T-helper 2 cell (primary cell): ENCODE measurements at regions not wholly inside any gene's neighbourhood (a gene's known extent, or its start where the extent isn't known, plus 50 kb on each side); places are given as distances from the start of the nearest gene placed in this dataset.

Source experiments
- DNase-seq, 5 experiments: peaks; one replicate each; pipeline versions ENCODE4 v3.0.0 to v3.0.0-alpha.2; 2012 to 2022

DNA sequence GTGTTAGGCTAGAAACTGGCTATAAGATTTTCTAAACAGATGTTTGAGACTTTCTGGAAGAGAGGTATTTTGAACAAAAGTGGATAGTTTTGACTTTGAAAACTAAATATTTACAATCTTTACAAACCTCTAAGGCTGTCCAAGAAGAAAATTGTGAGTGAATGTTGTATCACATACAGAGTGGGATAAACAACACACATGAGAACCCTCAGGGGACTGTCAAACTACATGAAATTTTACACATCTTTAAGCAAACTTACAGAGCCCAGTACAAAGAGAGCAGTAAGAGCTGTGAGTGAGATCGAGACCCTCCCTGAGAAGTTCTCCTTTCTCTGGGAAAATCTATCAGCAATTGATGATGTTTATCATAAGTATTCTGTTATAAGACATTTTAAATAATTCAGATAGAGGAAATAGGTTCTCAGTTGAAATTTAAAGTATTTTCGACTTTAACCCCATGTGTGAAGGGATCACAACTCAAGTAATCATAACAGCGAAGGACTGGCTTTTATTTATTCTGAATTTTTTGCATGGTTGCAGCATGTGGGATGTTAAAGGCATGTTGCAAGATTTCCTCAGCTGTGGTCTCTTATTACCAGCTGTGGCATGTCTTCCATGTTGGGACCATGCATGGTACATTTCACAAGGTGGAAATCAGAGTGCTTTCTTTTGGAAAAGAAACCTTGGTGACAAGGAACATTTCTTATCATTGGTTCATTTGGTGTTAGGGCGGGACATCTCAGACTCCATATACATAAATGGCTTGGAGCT lies 264.0 kb upstream of the PRICKLE1 start:
- no peak for DNase-seq

DNA sequence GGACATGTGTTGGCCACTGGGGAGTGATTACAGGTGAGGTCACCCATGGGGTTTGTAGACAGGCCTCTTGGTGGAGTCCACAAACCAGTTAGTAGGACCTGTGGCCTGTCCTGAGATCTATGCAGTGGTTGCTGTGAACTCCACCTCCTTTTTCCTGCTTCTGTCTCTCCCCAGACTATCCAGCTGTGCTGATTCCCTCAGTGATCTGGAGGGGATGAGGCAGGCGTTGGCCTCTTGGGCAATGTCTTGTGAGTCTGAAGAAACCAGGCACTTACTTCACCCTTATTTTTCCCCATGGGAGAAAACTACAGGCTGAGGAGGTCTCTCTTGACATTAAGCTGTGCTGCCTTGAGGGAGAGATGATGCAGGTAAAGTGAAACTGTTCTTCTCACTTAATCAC lies 257.2 kb upstream of the PRICKLE1 start:
- no peak for DNase-seq

DNA sequence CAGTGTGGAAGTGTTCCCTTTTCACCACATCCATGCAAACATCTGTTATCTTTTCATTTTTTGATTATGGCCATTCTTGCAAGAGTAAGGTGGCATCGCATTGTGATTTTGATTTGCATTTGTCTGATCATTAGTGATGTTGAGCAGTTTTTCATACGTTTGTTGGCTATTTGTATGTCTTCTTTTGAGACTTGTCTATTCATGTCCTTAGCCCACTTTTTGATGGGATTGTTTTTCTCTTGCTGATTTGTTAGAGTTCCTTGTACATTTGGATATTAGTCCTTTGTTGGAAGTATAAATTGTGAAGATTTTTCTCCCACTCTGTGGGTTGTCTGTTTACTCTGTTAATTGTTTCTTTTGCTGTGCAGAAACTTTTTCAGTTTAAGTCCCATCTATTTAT lies 244.5 kb upstream of the PRICKLE1 start:
- DNase-seq, result no peak

DNA sequence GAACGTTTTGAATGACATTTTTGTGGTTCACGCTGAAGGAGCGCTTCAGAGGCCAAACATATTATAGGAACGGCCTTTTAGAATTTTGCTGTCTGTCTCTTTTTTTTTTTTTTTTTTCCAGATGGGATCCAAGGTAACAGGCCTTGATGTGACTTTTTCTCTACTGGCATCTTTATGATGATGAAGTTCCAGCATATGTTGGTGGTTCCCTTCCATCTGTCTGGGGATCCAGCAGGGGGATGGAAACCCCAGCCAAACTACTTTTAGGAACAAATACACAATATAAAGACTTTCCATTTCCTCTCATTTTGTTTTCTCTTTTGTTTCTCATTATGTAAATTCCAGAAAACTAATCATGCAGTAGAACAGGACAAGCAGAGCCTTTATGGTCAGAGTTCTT lies 239.3 kb upstream of the PRICKLE1 start:
- DNase-seq, result no peak

DNA sequence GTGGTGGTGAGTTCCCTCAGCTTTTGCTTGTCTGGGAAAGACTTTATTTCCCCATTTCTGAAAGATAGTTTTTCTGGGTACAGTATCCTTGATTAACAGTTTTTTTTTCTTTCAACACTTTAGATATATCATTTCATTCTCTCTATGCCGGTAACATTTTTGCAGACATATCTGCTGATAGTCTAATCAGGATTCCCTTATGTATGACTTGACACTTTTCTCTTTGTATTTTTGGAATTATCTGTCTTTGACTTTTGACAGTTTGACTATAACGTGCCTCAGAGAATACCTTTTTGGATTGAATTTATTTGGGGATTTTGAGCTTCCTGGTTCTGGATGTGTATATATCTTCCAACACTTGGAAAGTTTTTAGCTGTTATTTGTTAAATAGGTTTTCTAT lies 234.8 kb upstream of the PRICKLE1 start:
- no peak for DNase-seq

DNA sequence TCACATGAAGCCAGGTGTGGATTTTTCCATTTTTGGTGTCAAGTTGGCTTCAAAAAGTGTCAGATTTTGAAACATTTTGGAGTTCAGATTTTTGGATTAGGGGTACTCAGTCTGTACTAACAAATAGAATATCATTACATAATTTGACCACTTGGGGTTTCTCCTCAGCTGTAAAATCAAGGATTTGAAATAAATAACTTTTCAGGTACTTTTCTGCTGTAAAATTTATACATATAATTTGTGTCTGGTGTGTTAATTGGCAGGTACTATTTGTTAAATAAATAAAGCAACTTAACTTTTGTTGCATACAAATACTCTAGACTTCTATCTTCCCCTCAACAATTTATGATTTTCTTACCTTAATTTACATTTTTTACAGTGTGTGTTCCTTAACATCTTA lies 234.1 kb upstream of the PRICKLE1 start:
- DNase-seq, result no peak

DNA sequence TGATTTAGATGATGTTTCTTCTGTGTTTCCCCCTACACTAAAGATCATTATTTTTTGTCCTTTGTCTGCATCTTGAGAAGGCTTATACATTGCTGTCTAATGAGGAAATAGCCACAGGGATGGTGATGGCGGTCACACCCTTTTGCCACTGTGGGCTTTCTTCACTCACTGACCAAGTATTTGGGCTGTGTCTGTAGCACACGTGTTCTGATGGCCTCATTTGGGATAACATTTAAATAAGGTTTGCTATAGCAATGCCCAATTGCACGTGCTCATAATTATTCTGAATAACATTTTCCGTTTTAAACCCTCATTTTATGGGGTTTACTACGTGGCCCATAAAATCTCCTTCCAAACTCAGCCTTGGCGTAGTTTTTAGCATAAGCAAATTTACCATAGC lies 230.3 kb upstream of the PRICKLE1 start:
- DNase-seq, result no peak

DNA sequence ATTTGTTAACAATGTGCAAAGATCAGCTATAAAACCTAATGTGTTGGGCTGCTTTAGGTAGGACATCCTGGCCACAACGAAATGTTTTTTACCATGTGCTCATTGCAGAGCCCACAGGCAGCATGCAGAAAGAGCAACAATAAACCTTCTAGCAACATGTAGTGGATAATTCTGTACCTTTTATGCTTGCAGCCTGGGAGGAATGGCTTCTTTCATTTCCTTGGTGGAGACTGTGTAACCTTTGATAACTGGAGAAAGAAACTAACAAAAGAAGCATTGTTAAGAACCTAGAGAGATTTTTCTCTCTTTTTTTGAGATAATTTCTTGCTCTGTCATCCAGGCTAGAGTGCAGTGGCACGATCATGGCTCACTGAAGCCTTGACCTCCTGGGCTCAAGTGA lies 225.5 kb upstream of the PRICKLE1 start:
- DNase-seq, result no peak

DNA sequence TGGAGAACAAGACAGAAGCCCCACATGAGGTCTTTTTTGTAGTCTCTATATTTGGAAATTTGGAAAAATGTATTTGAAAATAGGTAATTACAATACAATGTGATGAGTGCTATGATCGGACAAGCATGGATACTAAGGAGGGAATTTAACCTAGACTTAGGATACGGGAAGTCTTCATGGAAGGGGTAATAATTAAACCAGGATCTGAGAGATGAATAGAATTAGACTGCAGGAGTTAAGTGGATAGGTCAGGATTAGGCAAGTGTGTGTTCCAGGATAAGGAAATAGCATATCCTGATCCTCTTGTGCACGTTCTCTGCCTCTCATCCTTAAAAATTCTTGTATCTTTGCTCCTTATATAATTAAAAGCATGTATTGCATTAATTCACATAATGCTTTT lies 223.3 kb upstream of the PRICKLE1 start:
- no peak for DNase-seq

DNA sequence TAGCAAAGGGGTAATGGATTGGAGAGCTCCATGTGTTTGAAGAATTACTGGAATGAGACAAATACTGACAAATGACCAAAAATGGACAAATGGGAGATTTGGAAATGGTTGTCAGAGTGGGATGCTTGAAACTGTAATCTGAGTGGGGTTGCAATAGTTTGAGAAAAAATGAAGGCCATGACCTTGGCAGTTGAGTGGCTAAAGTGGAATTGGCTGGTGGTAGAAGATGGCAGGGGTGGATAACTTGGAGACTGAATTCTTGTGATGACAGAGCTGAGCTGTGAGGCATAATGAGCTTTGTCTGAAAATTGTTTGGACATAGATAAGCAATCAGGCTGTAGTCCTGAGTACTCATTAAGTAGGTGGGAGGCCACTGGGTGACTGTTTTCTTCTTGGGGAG lies 222.5 kb upstream of the PRICKLE1 start:
- no peak for DNase-seq

DNA sequence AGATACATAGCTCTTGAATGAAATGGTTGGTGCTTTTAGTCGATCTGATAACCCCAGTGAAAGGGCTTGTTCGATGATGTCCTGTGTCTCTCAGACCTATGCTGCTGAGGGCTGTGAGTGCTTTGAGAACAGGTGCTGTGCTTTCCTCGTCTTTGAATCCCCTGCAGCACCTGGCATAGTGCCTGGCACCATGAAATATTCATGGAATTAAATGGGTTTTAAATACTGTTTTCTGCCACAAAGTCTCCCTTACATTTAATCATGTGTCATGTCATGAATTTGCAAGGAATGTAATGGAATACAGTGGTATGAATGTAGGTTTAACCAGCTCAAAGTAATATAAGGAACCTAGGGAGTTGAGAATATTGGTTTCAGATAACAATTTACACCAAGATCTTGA lies 220.5 kb upstream of the PRICKLE1 start:
- no peak for DNase-seq

DNA sequence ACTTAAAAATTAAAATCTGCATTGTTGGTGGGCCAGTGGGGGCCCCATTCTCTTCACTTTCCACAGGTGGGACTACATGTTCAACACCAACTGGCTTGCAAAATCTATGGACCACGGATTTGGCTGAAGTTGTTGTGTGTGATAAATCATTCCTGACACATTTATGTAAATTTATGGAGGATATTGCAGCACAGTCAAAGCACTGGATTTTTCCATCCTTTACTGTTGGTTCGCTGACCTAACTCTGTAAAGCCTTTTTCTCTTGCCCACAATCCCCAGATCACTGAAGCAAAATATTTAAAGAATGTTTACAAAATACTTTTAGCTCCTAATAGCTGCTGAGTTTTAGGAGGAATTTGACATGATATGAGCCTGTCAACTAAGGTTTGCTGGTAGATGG lies 219.7 kb upstream of the PRICKLE1 start:
- DNase-seq, result no peak

DNA sequence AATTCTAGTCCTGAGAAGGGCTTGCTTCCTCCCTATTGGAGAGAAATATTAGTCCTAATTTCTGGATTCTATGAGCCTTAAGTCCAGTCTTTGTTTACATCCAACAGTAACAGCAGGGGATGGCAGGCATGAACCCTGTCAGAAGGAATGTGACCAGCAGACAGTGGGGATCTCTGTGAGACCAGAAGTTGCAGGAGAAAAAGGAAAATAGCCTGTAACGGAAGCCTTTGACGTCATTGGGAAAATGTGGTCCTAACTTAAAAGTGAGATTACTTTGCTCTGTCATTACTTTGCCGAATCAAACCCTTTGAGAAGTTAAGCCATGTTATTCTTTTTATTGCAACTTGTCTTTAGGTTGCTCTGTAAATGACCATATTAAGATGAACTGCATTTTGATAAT lies 218.2 kb upstream of the PRICKLE1 start:
- DNase-seq, result no peak

DNA sequence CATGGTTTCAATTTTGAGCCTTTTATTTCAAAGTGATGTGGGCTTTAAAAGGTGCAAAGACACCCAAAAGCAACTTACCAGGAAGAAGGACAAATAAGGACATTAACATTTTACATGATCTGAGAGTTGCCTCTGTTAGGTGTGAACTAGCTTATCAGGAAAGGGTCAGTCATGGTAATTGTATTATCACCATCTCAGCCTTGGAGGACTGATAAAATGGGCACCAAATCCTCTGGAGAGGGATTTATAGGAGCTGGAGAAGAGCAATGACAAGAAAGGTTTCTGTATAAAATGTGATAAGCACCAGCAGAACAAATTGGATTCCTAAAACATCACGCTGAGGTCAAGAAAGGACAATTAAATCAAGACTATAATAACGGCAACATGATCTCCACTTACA lies 217.7 kb upstream of the PRICKLE1 start:
- DNase-seq, result no peak

DNA sequence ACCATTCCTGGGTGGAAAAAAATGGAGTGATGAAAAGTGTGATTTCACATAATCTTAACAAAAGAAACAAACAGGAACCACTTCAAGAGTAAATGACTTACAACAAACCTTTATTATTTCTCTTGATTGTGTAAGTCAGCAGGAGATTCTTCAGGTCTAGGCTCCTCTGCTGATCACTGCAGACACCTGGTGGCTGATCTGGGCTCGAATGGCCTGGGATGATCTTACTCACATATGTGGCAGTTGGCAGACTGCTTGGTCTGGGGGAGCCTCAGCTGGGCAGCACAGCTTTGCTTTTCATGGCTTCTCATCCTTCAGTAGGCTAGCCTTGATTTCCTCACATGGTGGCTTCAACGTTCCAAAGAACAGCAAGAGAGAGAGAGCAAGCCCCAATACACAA lies 215.4 kb upstream of the PRICKLE1 start:
- no peak for DNase-seq

DNA sequence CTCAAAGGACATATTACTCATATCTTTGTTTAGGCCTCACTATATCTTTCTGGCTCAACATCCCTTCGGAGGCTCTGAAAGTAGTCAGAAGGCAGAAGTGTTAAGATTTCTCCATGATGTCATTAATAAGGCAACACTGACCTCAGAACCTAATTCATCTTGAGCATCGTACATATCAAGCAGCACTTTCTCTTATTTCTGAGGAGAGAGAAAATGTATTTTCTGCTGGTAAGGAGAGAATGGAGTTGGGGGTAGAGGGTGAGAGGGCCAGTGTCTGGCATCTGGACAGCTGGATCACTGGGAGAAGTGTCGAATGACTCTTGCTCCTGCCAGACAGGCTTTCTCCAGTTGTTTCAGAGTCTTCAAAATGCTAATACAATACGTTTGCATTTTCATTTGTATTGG lies 213.2 kb upstream of the PRICKLE1 start:
- DNase-seq, result no peak

DNA sequence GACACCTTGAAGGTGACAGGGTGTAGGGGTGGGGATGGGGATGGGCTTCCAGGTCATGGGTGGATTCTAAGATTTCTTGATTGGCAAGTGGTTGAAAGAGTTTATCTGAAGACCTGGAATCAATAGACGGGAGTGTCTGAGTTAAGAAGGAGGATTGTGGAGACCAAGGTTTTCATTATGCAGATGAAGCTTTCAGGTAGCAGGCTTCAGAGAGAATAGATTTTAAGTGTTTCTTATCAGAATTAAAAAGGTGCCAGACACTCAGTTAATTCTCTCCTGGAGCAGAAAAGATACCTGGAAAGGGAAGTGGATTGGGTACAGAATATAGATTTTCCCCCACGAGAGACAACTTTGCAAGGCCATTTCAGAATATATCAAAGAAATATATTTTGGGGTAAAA lies 211.7 kb upstream of the PRICKLE1 start:
- no peak for DNase-seq

DNA sequence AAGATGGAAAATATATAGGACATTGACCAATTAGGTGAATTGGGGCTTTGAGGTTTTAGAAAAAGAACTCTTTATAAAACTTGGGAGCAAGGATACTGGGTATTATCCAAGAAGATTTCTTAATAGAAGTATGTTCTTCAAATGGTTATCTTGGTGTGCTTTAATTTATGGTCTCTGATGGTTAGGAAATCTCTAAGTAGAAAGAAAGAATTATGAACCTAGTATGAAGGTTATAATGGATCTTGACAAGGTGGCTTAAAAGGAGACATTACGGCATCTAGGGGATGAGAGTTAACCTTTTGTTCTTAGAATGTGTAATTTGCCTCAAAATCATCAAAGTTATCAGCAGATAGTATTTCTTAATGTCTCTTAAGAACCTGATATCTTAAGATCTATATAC lies 210.4 kb upstream of the PRICKLE1 start:
- DNase-seq, result no peak

DNA sequence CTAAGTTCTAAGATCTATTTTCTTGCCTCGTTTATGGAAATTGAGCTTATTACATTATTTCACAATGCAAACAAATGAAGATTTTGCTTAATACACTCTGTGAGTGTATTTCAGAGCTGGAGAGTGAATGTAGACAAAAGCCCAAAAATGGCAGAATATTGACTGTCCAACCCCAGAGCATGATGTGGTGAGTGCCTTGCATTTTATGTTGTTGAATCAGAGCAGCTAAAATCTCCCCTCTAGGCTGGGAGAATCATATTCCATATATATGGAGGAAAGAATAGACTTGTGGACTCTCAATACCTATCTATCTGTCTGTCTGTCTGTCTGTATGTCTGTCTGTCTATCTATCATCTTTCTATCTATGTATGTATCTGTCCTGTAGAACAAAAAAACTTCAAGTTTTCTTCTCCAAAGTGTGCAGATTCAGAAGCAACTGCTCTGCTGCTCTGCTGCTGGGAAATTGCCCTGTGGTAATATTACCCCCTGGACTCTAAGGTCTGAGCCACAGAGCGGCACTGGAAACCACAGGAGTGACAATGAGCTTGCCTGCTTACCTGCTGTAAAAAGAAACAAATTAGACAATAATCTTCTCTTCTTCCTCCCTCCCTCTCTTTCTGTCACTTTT lies 209.4 kb upstream of the PRICKLE1 start:
- no peak for DNase-seq

DNA sequence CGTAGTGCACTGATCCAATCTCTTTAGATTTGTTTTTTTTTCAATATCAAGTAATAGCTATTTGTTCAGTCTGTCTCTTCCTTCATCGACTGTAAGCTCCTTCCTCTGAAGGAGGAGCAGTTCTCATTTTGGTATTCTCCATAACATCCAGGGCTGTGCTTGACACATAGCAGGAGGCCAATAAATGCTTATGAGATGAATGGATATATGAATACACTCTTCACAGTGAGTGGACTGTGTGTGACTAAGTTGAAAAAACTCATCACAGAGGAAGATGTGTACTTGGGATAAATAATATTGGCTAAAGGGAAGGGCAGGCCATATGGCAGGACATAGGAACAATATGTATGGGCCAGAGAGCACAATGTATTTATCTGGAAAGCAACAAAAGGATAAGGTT lies 205.3 kb upstream of the PRICKLE1 start:
- DNase-seq, result no peak

DNA sequence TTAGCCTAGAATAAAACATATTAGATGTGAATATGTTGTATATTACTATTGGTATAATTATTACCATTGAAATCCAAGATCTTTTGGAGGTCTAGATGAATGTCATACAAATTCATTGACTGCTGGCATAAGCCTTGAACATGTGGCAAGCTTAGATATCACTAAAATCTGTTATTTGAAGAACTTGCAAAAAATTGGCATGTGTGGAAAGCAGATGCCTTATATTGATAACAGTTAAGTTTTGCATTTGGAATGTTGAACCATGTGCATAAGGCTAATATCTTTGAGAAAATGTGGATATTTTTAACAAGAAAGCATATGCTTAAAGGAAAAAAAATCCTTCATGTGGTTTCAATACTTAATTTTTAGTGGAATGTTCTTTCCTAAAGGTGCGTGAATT lies 203.6 kb upstream of the PRICKLE1 start:
- no peak for DNase-seq

DNA sequence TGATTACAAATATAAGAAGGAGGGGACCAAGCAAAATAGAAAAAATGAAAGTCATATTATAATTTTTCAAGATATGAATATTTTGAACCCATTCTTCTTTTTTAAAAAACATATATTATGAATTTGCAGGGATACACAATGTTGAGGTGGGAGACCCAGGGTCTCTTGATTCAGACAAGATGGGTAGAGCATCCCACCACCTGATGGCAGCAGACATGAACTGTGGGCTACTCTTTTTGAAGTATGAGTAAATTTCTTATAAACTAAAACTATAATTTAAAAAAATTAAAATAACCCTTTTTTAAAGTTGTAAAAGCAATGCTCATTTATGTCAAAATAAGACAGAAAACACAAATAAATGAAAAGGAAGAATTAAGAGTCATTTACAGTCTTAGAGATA lies 202.7 kb upstream of the PRICKLE1 start:
- DNase-seq, result no peak

DNA sequence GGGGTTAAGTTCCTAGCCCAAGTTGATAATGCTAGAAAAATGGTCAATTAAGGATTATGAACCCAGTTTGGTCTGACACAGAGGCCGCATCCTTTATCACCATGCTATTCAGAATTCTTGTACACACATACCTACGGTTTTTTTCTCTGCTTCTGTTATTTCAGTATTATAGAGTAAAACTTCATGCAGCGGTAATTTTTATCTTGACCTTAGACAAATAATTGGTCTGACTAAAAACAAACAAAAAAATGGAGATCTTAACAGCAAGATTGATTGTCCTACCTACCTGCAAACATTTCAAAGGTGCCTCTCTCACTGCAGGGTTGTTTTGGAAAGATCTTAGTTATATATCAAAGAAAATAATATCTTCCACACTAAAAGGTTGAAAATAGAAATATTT lies 201.9 kb upstream of the PRICKLE1 start:
- no peak for DNase-seq

DNA sequence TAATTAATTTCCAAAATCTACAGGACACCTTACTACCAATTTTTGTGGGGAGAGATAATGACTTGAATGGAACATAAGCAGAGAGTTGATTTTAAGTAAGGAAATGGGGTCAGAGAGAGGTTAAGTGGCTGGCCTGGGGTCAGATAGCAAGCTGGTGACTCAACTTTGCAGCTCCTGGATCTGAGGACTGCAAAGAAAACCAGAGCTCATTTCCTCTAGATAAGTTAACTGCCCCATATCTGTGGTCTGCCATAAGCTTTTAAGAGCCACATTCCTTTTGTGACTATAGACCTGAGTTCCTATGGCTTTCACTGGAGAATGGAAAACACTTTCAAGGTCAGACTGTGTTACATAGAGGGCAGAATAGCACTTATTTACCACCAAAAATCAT lies 201.2 kb upstream of the PRICKLE1 start:
- no peak for DNase-seq
